Lung (tissue), 11 donors: ENCODE measurements at regions not wholly inside any gene's neighbourhood (a gene's known extent, or its start where the extent isn't known, plus 50 kb on each side); places are given as distances from the start of the nearest gene placed in this dataset.

Source experiments
- ATAC-seq: fragments of 200-7000 bp; cut with Tn5 transposase; one replicate; pipeline ENCODE4 v1.9.1; 2020; ENCODE audit warnings: moderate number of reproducible peaks; ENCODE audit not compliant: insufficient read depth, low FRiP score
- DNase-seq, 3 donors: peaks; one replicate each; pipeline ENCODE4 v3.0.0-alpha.2; 2013 to 2017
- H3K27ac ChIP-seq, 2 donors: one replicate each; pipeline ENCODE4 v1.5.1; 2013; ENCODE audit warnings: mild to moderate bottlenecking in 2 of 2, moderate library complexity in 2 of 2, control low read depth in 1 of 2, inconsistent platforms in 1 of 2, low read depth in 1 of 2, low read length in 1 of 2
- H3K27me3 ChIP-seq, 3 donors: one replicate each; pipeline ENCODE4 v1.5.1; 2013; ENCODE audit warnings: low read length in 2 of 3; ENCODE audit not compliant: control insufficient read depth in 3 of 3, insufficient read depth in 3 of 3
- H3K36me3 ChIP-seq, 4 donors: one replicate each; pipeline ENCODE4 v1.5.1; 2013; ENCODE audit warnings: low read length in 4 of 4, mild to moderate bottlenecking in 1 of 4, moderate library complexity in 1 of 4; ENCODE audit not compliant: control insufficient read depth in 4 of 4, insufficient read depth in 4 of 4
- H3K4me1 ChIP-seq, 5 donors: one replicate each; pipeline ENCODE4 v1.5.1; 2013; ENCODE audit warnings: low read length in 5 of 5, mild to moderate bottlenecking in 2 of 5, moderate library complexity in 1 of 5; ENCODE audit not compliant: control insufficient read depth in 5 of 5, insufficient read depth in 5 of 5
- H3K4me3 ChIP-seq: one replicate; pipeline ENCODE4 v1.5.1; 2013; ENCODE audit warnings: mild to moderate bottlenecking, control low read depth, moderate library complexity
- H3K9ac ChIP-seq, 2 donors: one replicate each; pipeline ENCODE4 v1.5.1; 2013; ENCODE audit warnings: low read length in 2 of 2, control low read depth in 1 of 2; ENCODE audit not compliant: insufficient read depth in 1 of 2
- H3K9me3 ChIP-seq, 4 donors: one replicate each; pipeline ENCODE4 v1.5.1; 2013; ENCODE audit warnings: low read length in 3 of 4, mild to moderate bottlenecking in 1 of 4, moderate library complexity in 1 of 4; ENCODE audit not compliant: control insufficient read depth in 4 of 4, insufficient read depth in 3 of 4
- WGBS, 2 donors: extraction: QIAGEN DNeasy Blood & Tissue Kit; methylation state at CpG; one replicate each; pipeline ENCODE4 v1.1.7; 2013; 5-methylcytosine and 5-hydroxymethylcytosine counted together
- TF ChIP-seq, protein P1 (sequence below): IDR thresholded peaks from 2 replicates; pipeline ENCODE4 v1.5.1; 2012; ENCODE audit warnings: mild to moderate bottlenecking; ENCODE audit errors: control extremely low read depth, extremely low read depth
- donor health status: control.
- donor health status: control.
- donor health status: Bipolar disorder and iron deficiency.
- donor health status: healthy.
- donor health status: DM: yes; HTN: yes; CAD: no.

DNA sequence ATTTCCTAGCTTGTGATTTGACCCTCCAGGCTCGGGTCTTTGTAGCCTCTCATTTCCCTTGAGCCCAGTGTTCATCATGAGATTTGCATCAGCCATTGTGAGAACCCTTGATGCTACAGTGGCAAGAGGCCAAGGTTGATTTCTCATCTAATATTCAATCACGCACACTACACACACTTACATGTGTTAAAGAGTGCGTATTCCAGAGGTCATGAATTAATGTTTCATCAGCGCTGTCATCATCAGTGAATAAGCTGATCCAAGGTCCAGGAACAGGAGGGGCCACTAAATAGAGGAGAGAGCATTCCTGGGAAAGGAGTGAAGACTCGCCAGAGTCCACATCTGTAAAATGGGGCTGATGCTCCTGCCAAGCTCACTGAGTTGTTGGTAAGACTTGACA is 276.1 kb upstream of the SIX2 start:
- Histone ChIP-seq H3K4me1 (peaks cover 0 to 2% (median 0%) of the 10 kb centered on the region in 5 donors), H3K27ac (no peak overlapping the region), H3K36me3 (no peaks in the 10 kb centered on the region), H3K9ac (no peak overlapping the region), H3K4me3 (no peak overlapping the region), H3K27me3 (peaks cover 0 to 6% (median 0%) of the 10 kb centered on the region in 3 donors), H3K9me3 (peaks cover 0 to 3% (median 0%) of the 10 kb centered on the region in 4 donors)
- no peak for ATAC-seq
- TF ChIP-seq, protein P1, sequence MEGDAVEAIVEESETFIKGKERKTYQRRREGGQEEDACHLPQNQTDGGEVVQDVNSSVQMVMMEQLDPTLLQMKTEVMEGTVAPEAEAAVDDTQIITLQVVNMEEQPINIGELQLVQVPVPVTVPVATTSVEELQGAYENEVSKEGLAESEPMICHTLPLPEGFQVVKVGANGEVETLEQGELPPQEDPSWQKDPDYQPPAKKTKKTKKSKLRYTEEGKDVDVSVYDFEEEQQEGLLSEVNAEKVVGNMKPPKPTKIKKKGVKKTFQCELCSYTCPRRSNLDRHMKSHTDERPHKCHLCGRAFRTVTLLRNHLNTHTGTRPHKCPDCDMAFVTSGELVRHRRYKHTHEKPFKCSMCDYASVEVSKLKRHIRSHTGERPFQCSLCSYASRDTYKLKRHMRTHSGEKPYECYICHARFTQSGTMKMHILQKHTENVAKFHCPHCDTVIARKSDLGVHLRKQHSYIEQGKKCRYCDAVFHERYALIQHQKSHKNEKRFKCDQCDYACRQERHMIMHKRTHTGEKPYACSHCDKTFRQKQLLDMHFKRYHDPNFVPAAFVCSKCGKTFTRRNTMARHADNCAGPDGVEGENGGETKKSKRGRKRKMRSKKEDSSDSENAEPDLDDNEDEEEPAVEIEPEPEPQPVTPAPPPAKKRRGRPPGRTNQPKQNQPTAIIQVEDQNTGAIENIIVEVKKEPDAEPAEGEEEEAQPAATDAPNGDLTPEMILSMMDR, result no peak
- WGBS, 2 donors, result 93 to 96% methylated on average over 5 of the region's 5 CpGs
- no peak for DNase-seq

DNA sequence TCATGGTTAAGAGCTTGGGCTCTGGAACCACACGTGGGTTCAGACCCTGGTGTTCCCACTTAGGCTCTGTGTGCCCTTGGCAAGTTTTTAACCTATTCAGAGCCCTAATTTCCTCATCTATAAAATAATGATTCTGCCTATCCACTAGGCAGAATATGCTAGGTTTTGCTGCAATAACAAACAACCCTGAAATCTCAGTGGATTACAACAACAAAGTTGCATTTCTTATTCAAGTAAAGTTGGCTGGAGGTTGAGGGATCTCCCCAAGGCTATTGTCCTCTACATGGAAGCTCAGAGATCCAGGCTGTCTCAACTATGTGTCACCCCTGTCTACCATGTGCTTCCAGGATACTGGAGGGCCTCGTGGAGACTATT is 275.4 kb upstream of the SIX2 start:
- WGBS, 2 donors, result 57 to 86% methylated on average over 2 of the region's 2 CpGs
- no peak overlapping the region for H3K27ac ChIP-seq
- TF ChIP-seq, protein P1, result no peak
- DNase-seq (no peak), ATAC-seq (no peak)
- H3K4me1 ChIP-seq, result peaks cover 0 to 2% (median 0%) of the 10 kb centered on the region in 5 donors
- no peaks in the 10 kb centered on the region for H3K36me3 ChIP-seq
- peaks cover 0 to 3% (median 0%) of the 10 kb centered on the region in 4 donors for H3K9me3 ChIP-seq
- H3K9ac ChIP-seq, result no peak overlapping the region
- no peak overlapping the region for H3K4me3 ChIP-seq
- H3K27me3 ChIP-seq, result peaks cover 0 to 6% (median 4%) of the 10 kb centered on the region in 3 donors

DNA sequence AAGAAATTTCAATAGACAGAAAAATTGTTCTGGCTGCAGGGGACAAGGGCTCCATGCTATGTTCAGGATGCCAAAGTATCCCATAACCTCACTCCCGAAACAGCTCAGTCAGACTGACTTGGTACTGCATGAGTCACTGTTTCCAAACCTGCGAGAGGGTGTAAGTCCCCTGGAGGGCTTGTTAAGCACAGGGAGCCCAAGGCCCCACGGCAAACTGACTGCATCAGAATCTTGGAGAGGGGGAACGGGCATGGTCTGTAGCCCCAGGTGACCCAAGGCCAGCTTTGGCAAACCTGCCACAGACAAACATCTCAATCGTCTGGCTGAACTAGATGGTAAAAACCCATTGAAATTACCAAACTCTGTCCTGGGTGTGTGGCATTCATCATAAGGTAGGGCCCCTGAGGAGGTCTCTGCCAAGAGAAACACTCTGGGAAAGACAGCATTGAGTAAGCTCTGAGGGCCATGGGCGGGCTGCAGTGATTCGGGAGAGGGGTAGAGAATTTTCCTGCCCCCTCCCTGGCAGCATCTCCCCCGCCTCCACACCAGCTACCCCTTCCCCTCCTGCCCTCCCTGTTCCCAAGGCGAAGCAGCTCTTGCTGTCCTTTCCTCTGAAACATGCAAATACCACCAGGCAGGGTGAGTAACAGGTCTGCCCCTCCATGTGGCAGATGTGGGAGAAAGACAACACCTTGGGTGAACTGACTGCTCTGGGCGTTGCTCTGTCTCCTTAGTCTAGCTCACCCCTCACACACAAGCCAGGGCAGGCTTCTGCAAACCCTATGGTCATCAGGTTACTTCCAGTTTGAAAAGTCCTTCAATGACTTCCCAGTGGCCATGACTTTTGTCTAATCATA is 274.7 kb upstream of the SIX2 start:
- H3K9me3 ChIP-seq, result peaks cover 0 to 3% (median 0%) of the 10 kb centered on the region in 4 donors
- H3K36me3 ChIP-seq, result no peaks in the 10 kb centered on the region
- peaks cover 0 to 2% (median 0%) of the 10 kb centered on the region in 5 donors for H3K4me1 ChIP-seq
- TF ChIP-seq, protein P1, result no peak
- H3K27me3 ChIP-seq, result peaks cover 0 to 6% (median 4%) of the 10 kb centered on the region in 3 donors
- ATAC-seq (no peak), DNase-seq (no peak)
- no peak overlapping the region for H3K27ac ChIP-seq
- no peak overlapping the region for H3K9ac ChIP-seq
- H3K4me3 ChIP-seq, result no peak overlapping the region
- 74 to 90% methylated on average over 10 of the region's 10 CpGs for WGBS, 2 donors
